Memory B cell (primary cell): ENCODE measurements at regions not wholly inside any gene's neighbourhood (a gene's known extent, or its start where the extent isn't known, plus 50 kb on each side); places are given as distances from the start of the nearest gene placed in this dataset.

Experiments used
- ATAC-seq: fragments of 150-1000 bp; cut with Tn5 transposase; 2 replicates; pipeline ENCODE4 v1.10.0; 2021; ENCODE audit warnings: low read depth, mild to moderate bottlenecking, moderate library complexity
- DNase-seq, 2 donors: peaks; one replicate each; pipeline ENCODE4 v3.0.0; 2022; ENCODE audit warnings: low spot score in 2 of 2
- H3K27ac Mint-ChIP-seq: one replicate; pipeline ENCODE4 v1.8.0; 2022; ENCODE audit warnings: mild to moderate bottlenecking, moderate library complexity, mixed read lengths
- H3K27me3 Mint-ChIP-seq: one replicate; pipeline ENCODE4 v1.8.0; 2022; ENCODE audit warnings: mixed read lengths
- H3K36me3 Mint-ChIP-seq: one replicate; pipeline ENCODE4 v1.8.0; 2022; ENCODE audit warnings: mild to moderate bottlenecking, mixed read lengths
- H3K4me1 Mint-ChIP-seq: one replicate; pipeline ENCODE4 v1.8.0; 2022; ENCODE audit warnings: mixed read lengths
- H3K4me3 Mint-ChIP-seq: one replicate; pipeline ENCODE4 v1.8.0; 2022; ENCODE audit warnings: mild to moderate bottlenecking, moderate library complexity, mixed read lengths
- H3K9me3 Mint-ChIP-seq: one replicate; pipeline ENCODE4 v1.8.0; 2022; ENCODE audit warnings: mixed read lengths

DNA sequence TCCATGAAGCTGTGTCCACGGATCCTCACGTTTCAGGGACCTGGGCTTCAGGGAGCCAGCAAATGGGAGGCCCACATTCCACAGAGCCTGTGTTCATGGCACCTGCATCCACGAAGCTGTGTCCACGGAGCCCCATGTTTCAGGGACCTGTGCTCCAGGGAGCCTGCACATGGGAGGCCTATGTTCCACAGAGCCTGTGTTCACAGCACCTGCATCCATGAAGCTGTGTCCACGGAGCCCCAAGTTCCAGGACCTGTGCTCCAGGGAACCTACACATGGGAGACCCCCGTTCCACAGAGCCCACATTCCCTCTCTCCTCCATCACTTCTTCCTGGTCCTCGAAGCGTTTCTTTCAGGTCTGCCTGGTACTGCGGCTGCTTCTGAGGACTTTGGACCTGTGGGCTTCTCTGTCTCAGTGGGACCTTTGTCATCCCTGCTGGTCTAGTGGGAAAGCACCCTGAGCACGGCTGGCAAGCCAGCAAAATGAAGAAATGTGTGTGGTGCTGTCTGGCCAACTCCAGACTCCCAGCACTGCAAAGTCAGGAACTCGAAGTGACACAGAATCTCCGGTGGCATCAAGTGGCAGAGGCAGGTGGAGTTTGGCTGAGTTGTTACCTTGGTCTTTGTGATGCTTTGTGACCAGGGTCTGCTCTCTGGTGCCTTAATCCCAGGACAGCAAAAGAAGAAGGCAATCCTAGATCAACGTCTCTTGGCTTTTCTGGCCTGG lies 245.9 kb downstream of the DLL1 start:
- peaks cover 2% of the 10 kb centered on the region for H3K9me3 Mint-ChIP-seq
- H3K27me3 Mint-ChIP-seq, result peaks cover 2% of the 10 kb centered on the region
- ATAC-seq (no peak), DNase-seq (no peak)
- no peaks in the 10 kb centered on the region for H3K36me3 Mint-ChIP-seq
- no peak overlapping the region for H3K4me3 Mint-ChIP-seq
- no peak overlapping the region for H3K27ac Mint-ChIP-seq
- no peaks in the 10 kb centered on the region for H3K4me1 Mint-ChIP-seq

DNA sequence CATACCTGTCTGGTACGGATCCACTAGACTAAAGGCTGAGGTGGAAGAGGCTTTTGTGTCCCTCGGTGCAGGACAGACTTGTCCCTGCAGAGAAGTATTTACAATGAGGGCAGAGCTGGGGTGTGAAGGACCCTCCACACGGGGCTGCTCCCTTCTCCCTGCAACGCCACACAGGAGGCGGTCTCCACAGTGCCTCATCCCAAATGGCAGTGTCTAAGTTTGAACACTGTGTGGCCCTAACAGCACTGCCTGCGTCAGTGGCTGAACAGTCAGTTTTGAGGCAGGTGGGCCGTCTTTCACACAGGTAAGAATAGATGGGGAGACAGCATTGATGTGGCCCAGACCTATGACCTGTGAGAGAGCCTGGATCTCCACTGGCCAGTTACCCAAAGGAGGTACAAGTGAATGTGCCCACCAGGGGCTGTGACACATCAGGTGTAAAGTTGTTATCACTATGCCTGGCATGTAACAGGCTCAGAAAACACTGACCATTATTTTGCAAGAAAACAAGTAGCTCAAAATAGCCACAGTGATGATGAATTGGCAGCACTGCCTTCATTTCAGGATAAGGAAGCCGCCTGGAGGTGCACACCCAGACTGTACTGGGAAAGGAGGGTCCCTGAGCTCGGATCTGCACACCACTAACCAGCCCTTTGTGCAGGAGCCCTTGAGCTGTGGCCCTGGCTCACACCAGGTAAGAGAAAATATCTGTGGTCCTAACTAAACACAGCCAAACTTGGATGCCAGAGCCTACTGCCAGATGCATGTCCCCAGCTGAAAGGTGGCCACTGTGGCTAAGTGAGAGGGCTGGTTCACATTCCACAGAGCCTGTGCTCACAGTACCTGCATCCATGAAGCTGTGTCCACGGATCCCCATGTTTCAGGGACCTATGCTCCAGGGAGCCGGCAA lies 246.7 kb downstream of the DLL1 start:
- Mint-ChIP-seq H3K27me3 (peaks cover 4% of the 10 kb centered on the region), H3K36me3 (no peaks in the 10 kb centered on the region), H3K4me1 (no peaks in the 10 kb centered on the region), H3K9me3 (peaks cover 2% of the 10 kb centered on the region), H3K27ac (no peak overlapping the region), H3K4me3 (no peak overlapping the region)
- ATAC-seq (no peak), DNase-seq (no peak)

DNA sequence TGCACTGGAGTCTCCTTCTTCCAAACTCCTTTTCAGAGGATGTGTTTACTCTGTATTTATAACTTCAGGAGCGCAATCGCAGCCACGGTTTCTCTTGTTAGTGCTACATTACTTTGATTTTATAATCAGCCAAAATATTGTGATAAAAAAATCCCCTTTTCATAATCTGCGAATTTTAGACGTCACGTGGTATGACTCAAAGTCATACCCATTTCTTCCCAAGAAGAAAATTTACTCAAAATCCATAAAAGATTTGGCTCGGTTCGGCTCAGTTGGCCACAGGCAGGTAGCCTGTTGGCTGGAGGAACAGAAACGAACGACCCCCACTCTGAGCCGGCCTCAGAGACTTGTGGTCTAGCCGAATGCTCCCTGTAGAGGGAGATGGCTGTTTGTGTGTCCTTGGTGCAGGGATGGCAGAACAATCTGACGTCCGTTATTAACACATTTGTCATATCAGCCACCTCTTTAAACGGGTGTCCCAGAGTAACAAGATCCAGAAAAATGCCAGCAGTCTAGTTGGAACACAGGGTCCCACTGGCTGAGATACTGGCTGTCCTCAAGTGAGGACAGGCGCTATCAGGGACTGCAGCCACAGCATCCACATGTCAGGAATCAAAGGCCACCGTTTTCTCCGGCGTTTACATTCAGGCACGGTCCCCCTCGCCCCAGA lies 247.6 kb downstream of the DLL1 start:
- peaks cover 2% of the 10 kb centered on the region for H3K9me3 Mint-ChIP-seq
- H3K27me3 Mint-ChIP-seq, result peaks cover 4% of the 10 kb centered on the region
- no peak for DNase-seq
- H3K4me3 Mint-ChIP-seq, result no peak overlapping the region
- H3K36me3 Mint-ChIP-seq, result no peaks in the 10 kb centered on the region
- H3K27ac Mint-ChIP-seq, result no peak overlapping the region
- H3K4me1 Mint-ChIP-seq, result no peaks in the 10 kb centered on the region
- no peak for ATAC-seq

DNA sequence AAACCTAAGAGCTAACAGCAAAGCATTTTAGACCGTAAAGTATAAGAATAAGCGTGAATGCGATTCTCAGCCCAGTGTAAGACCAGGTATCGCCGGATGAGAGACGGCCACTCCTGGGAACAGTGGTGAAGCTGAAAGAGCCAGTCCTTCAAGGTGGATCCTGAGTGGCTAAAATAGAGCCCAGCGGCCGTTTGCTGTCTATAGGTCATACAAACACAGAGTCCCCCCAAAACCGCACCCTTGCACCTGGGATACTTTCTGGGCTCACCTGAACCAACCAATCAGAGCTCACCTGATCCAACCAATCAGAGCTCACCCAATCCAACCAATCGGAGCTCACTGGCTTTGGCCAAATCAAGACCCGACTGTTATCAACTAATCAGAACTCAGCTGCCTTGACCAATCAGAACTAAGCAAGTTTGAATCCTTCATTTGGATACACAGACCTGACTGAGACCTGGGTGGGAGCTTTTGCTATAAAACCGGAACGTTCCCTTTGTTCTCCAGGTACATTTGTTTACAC lies 248.2 kb downstream of the DLL1 start:
- H3K4me3 Mint-ChIP-seq, result no peak overlapping the region
- H3K27me3 Mint-ChIP-seq, result peaks cover 4% of the 10 kb centered on the region
- H3K36me3 Mint-ChIP-seq, result no peaks in the 10 kb centered on the region
- H3K9me3 Mint-ChIP-seq, result peaks cover 2% of the 10 kb centered on the region
- no peak overlapping the region for H3K27ac Mint-ChIP-seq
- DNase-seq (no peak), ATAC-seq (no peak)
- no peaks in the 10 kb centered on the region for H3K4me1 Mint-ChIP-seq

DNA sequence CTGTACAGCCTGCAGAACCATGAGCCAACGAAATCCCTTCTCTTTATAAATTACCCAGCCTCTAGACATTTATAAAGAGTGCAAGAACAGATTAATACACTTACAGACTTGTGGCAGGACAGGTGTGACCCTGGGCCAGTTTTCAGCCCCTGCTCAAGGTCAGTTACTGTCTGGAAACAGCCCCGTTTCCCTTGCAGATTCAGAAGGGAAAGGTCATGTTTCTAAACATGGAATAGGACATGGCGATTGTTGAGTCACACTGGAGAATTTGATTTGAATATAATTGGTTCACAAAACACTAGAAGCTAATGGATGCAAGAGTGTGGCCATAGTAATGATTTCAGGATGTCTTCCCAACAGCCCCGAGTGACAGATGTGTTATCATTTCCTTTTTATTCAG lies 248.8 kb downstream of the DLL1 start:
- H3K9me3 Mint-ChIP-seq, result peaks cover 2% of the 10 kb centered on the region
- no peak overlapping the region for H3K27ac Mint-ChIP-seq
- no peaks in the 10 kb centered on the region for H3K4me1 Mint-ChIP-seq
- H3K36me3 Mint-ChIP-seq, result no peaks in the 10 kb centered on the region
- H3K4me3 Mint-ChIP-seq, result no peak overlapping the region
- peaks cover 4% of the 10 kb centered on the region for H3K27me3 Mint-ChIP-seq
- ATAC-seq, result no peak
- no peak for DNase-seq

DNA sequence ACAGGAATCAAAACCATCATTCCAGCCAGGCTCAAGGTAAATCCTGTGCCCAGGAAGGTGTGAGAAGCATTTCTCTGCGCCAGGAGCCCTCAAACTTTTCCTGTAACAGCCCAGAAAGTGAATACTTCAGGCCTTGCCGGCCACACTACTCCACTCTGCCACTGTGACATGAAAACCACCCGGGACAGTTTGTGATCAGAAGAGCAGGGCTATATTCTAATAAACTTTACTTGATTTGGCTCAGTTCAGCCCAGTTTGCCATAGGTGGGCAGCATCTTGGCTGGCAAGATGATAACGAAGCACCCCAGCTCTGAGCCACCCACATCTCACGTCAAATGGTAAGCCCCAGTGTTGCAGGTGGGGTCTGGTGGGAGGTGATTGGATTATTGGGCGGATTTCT lies 249.4 kb downstream of the DLL1 start:
- Mint-ChIP-seq H3K4me1 (no peaks in the 10 kb centered on the region), H3K27me3 (peaks cover 4% of the 10 kb centered on the region), H3K9me3 (peaks cover 4% of the 10 kb centered on the region), H3K36me3 (no peaks in the 10 kb centered on the region), H3K27ac (no peak overlapping the region), H3K4me3 (no peak overlapping the region)
- no peak for ATAC-seq
- no peak for DNase-seq

DNA sequence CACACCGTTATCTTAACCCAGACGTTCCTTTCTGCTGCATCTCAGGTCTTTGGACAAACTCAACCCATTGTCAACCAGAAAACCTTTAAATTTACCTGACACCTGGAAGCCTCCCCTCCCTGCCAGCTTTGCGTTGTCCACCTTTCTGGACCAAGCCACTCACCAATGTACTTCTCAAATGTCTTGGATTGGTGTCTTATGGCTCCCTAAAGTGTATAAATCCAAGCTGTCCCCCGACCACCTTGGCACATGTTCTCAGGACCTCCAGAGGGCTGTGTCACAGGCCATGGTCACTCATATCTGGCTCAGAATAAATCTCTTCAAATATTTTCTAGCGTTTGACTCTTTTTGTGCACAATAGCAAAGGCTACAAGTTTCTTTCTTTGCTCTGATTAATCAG lies 250.0 kb downstream of the DLL1 start:
- Mint-ChIP-seq H3K9me3 (peaks cover 6% of the 10 kb centered on the region), H3K4me1 (no peaks in the 10 kb centered on the region), H3K36me3 (no peaks in the 10 kb centered on the region), H3K27me3 (peaks cover 4% of the 10 kb centered on the region), H3K27ac (no peak overlapping the region), H3K4me3 (no peak overlapping the region)
- ATAC-seq (no peak), DNase-seq (no peak)

DNA sequence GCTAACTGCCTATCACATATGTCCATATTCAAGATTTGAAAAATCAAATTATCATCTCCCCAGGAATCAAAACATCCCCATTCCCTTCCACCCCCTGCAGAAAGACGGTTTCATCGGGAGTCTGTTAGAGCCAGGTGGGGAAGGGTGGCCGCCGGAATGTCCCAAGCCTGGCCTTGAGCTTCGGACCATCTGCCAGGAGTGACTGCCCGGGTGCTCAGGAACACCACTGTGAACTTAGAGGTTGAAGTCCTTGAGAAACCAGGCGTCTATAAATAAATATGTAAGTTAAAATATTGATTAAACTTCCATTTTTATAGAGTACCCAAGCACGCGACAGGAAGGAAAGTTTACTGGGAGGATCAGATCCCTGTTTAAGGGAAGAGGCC lies 250.8 kb downstream of the DLL1 start:
- Mint-ChIP-seq H3K9me3 (peaks cover 6% of the 10 kb centered on the region), H3K27me3 (peaks cover 4% of the 10 kb centered on the region)

DNA sequence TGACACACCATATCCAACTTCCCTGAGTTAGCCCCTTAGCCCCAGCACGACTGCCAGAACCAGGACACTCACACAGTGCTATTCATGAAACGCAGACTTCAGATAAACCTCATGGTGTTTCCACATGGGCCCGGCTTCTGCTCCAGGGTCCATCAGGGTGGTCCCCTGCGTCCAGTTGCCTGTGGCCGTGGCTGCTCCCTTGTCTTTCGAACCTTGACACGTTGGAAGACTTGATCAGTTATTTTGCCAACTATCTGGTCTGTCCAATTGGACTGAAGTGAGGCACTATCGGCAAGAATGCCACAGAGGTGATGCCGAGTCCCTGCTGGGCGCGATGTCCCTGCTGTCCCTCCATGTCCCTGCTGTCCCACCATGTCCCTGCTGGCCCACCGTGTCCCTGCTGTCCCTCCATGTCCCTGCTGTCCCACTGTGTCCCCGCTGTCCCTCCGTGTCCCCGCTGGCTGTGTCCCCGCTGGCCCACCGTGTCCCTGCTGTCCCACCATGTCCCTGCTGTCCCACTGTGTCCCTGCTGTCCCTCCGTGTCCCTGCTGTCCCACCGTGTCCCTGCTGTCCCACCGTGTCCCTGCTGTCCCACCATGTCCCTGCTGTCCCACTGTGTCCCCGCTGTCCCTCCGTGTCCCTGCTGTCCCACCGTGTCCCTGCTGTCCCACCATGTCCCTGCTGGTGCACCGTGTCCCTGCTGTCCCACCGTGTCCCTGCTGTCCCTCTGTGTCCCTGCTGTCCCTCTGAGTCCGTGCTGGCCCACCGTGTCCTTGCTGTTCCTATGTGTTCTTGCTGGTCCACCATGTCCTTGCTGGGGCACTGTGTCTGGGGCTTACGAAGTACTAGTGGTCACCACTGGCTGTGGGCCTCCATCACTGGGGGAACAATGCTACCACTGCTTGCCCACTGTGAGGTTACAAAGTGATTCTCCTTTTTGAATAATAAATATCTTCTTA lies 251.4 kb downstream of the DLL1 start:
- H3K4me3 Mint-ChIP-seq, result no peak overlapping the region
- peaks cover 4% of the 10 kb centered on the region for H3K27me3 Mint-ChIP-seq
- no peaks in the 10 kb centered on the region for H3K36me3 Mint-ChIP-seq
- DNase-seq, result no peak
- no peak overlapping the region for H3K27ac Mint-ChIP-seq
- peaks cover 6% of the 10 kb centered on the region for H3K9me3 Mint-ChIP-seq
- no peak for ATAC-seq
- H3K4me1 Mint-ChIP-seq, result no peaks in the 10 kb centered on the region

More for the DNA sequence above, 250.8 kb downstream of the DLL1 start:
- no peak overlapping the region for H3K4me3 Mint-ChIP-seq
- no peaks in the 10 kb centered on the region for H3K36me3 Mint-ChIP-seq
- no peak for ATAC-seq
- DNase-seq, result no peak
- H3K4me1 Mint-ChIP-seq, result no peaks in the 10 kb centered on the region
- no peak overlapping the region for H3K27ac Mint-ChIP-seq

DNA sequence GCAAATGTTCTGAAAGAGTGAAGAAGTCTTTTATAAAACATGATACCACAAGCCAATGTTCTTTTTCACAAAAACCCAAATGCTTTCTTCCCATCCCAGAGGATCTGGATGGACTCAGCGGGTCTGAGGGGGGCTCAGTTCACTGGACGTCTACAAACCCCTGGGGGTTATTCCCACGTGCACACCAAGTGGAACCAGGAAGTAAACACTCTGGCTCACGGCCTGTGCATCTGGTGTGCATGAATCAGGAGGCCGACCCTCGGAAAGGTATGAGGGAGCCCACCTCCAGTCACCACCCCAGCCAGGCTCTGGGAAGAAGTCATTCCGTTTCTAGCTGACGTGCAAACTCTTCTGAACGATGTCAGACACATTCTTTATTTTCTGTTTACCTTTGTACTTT lies 252.2 kb downstream of the DLL1 start:
- H3K27ac Mint-ChIP-seq, result no peak overlapping the region
- no peak overlapping the region for H3K4me3 Mint-ChIP-seq
- H3K27me3 Mint-ChIP-seq, result peaks cover 4% of the 10 kb centered on the region
- DNase-seq (no peak), ATAC-seq (no peak)
- peaks cover 9% of the 10 kb centered on the region for H3K9me3 Mint-ChIP-seq
- H3K36me3 Mint-ChIP-seq, result no peaks in the 10 kb centered on the region
- no peaks in the 10 kb centered on the region for H3K4me1 Mint-ChIP-seq

DNA sequence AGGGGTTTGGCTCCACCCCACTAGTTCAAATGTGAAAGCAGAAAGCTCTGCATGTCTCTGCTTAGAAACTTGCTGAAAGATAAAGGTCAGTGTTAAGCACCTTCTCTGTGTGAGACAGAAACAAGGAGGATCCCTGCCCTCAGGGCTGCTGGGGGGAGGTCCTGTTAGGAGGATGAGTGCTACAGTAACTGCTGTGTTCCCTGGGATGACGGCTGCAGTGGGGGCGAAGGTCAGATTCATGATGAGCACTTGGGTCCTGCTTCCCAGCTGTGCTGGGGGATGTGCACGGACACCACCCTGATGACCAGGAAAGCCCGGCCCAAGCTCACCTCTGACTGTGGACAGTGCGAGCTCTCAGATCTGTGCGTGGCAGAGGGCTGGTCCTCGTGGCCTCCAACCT lies 252.6 kb downstream of the DLL1 start:
- peaks cover 14% of the 10 kb centered on the region for H3K9me3 Mint-ChIP-seq
- H3K36me3 Mint-ChIP-seq, result peaks cover 3% of the 10 kb centered on the region

DNA sequence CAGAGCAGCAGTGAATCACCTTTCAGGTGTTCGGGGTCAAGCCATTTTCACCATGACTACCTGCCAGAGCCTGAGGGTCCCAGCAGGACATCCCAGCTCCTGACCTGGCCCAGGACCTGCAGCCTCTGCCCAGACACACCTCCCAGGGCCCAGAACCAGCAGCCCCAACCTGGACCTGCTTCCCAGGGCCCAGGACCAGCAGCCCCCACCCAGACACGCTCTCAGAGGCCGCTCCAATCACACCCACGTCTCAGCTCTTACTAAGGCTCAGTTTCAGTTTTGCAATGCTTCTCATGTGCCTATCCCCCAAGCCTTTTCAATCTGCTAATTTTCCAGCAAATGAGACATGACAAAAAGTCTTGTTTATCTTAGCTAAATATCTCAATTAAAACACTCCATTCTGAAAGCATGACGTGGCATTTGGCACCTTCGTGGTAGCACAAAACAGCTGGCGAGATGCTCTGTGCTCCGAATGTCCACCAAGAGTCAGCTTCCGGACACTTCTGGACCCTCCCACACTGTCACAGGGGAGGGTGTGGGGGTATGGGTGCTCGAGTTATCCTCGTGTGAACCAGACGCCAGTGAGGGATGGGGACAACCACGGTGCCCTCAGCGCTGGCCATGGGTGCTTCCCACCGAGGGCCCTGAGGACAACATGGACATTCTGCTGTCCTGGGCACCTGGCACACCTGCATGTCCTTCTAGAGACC lies 253.2 kb downstream of the DLL1 start:
- Mint-ChIP-seq H3K4me3 (no peak overlapping the region), H3K4me1 (no peaks in the 10 kb centered on the region), H3K27ac (no peak overlapping the region), H3K9me3 (peaks cover 14% of the 10 kb centered on the region), H3K36me3 (peaks cover 3% of the 10 kb centered on the region), H3K27me3 (peaks cover 9% of the 10 kb centered on the region)
- no peak for DNase-seq
- ATAC-seq, result no peak

More for the DNA sequence above, 252.6 kb downstream of the DLL1 start:
- Mint-ChIP-seq H3K27ac (no peak overlapping the region), H3K27me3 (peaks cover 7% of the 10 kb centered on the region), H3K4me1 (no peaks in the 10 kb centered on the region), H3K4me3 (no peak overlapping the region)
- ATAC-seq (no peak), DNase-seq (no peak)

DNA sequence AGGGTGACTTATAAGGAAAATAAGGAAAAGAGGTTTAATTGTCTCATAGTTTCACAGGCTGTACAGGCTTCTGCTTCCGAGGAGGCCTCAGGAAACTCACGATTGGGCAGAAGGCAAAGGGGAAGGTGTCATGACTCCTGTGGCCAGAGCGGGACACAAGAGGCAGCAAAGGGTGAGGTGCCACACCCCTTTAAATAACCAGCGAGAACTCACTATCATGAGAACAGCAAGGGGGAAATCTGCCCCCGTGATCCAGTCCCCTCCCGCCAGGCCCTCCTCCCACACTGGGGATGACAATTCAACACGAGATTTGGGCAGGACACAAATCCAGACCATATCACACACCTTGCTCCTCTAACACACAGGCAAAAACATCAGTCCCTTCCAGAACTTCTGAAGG lies 254.0 kb downstream of the DLL1 start:
- Mint-ChIP-seq H3K4me1 (no peaks in the 10 kb centered on the region), H3K9me3 (peaks cover 13% of the 10 kb centered on the region), H3K27me3 (peaks cover 9% of the 10 kb centered on the region), H3K27ac (no peak overlapping the region), H3K36me3 (peaks cover 3% of the 10 kb centered on the region), H3K4me3 (no peak overlapping the region)
- no peak for ATAC-seq
- no peak for DNase-seq
